HCT116 (cell line): ENCODE measurements at regions not wholly inside any gene's neighbourhood (a gene's known extent, or its start where the extent isn't known, plus 50 kb on each side); places are given as distances from the start of the nearest gene placed in this dataset.

Experiments used
- CEBPB ChIP-seq: IDR thresholded peaks from 2 replicates; pipeline ENCODE4 v1.6.1; 2012; ENCODE audit warnings: low read depth
- EZH2 ChIP-seq: fragments of 200-600 bp; sonication (generic); IDR thresholded peaks from 2 replicates; pipeline ENCODE4 v1.6.1; 2017; ENCODE audit warnings: antibody characterized with exemption, mixed run types
- POLR2AphosphoS5 ChIP-seq: IDR thresholded peaks from 2 replicates; pipeline ENCODE4 v1.6.1; 2011; ENCODE audit warnings: mild to moderate bottlenecking, low read depth, low read length, moderate library complexity
- YY1 ChIP-seq: IDR thresholded peaks from 2 replicates; pipeline ENCODE4 v1.6.1; 2011; ENCODE audit warnings: low read length, low read depth, moderate library complexity, mild to moderate bottlenecking; ENCODE audit not compliant: insufficient replicate concordance; ENCODE audit errors: extremely low read depth
- TF ChIP-seq, protein P1 (sequence below), 3 experiments: fragments of 200-600 bp in 1 of 3; sonication (generic) in 1 of 3; IDR thresholded peaks in 2 of 3; conservative IDR thresholded peaks in 1 of 3; 2 replicates each; pipeline ENCODE4 v1.5.1; 2012 to 2017; ENCODE audit warnings: low read depth in 2 of 3, low read length in 2 of 3, antibody characterized with exemption in 1 of 3, borderline replicate concordance in 1 of 3, control low read depth in 1 of 3, mild to moderate bottlenecking in 1 of 3, mixed read lengths in 1 of 3, mixed run types in 1 of 3, moderate library complexity in 1 of 3; ENCODE audit not compliant: insufficient read depth in 1 of 3

DNA sequence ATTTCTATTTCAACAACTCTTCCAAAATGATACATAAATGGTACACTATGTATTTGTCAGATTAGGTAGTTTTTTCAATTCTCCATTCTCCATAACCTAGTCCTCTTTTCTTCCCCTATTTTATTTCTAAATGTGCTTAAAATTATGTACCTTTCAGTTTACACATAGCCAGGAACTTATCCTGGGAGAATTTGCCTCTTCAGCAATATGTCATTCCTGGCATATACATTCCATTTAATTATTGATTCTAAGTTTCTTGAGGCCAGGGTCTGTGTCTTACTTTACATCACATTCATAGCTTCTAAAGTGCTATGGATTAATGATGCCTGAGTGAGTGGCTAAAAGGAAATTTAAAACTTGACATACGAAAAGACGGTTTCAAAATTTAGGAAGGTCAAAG is 199.8 kb downstream of the PDGFRA start:
- TF ChIP-seq, protein P1, sequence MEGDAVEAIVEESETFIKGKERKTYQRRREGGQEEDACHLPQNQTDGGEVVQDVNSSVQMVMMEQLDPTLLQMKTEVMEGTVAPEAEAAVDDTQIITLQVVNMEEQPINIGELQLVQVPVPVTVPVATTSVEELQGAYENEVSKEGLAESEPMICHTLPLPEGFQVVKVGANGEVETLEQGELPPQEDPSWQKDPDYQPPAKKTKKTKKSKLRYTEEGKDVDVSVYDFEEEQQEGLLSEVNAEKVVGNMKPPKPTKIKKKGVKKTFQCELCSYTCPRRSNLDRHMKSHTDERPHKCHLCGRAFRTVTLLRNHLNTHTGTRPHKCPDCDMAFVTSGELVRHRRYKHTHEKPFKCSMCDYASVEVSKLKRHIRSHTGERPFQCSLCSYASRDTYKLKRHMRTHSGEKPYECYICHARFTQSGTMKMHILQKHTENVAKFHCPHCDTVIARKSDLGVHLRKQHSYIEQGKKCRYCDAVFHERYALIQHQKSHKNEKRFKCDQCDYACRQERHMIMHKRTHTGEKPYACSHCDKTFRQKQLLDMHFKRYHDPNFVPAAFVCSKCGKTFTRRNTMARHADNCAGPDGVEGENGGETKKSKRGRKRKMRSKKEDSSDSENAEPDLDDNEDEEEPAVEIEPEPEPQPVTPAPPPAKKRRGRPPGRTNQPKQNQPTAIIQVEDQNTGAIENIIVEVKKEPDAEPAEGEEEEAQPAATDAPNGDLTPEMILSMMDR (IDR thresholded peaks at IDR 0.05 in 2 of 3, conservative IDR thresholded peaks at IDR 0.05 in 1 of 3; ENCODE audit: borderline replicate concordance in 1 of 3, insufficient read depth in 1 of 3, low read depth in 2 of 3, low read length in 2 of 3): no peak
- TF ChIP-seq EZH2: no peak
- no peak for TF ChIP-seq POLR2AphosphoS5
- TF ChIP-seq CEBPB: no peak
- no peak for TF ChIP-seq YY1
